Skeletal muscle satellite cell (primary cell): ENCODE measurements at regions not wholly inside any gene's neighbourhood (a gene's known extent, or its start where the extent isn't known, plus 50 kb on each side); places are given as distances from the start of the nearest gene placed in this dataset.

Source experiments
- H3K27me3 ChIP-seq: 2 replicates; pipeline ENCODE4 v1.7.0; 2013; ENCODE audit warnings: low read length; ENCODE audit not compliant: control insufficient read depth, insufficient read depth
- H3K36me3 ChIP-seq: 2 replicates; pipeline ENCODE4 v1.7.0; 2013; ENCODE audit warnings: mild to moderate bottlenecking, control low read depth, low read length; ENCODE audit not compliant: insufficient read depth
- H3K4me1 ChIP-seq: 2 replicates; pipeline ENCODE4 v1.7.0; 2013; ENCODE audit warnings: low read length; ENCODE audit not compliant: control insufficient read depth, insufficient read depth
- H3K4me2 ChIP-seq: 2 replicates; pipeline ENCODE4 v1.7.0; 2013; ENCODE audit warnings: mild to moderate bottlenecking, low read length
- H3K4me3 ChIP-seq: 2 replicates; pipeline ENCODE4 v1.7.0; 2013; ENCODE audit warnings: low read length
- H3K9ac ChIP-seq: 2 replicates; pipeline ENCODE4 v1.7.0; 2013; ENCODE audit warnings: mild to moderate bottlenecking, low read depth, low read length, moderate library complexity
- H3K9me3 ChIP-seq: replicated peaks from 2 replicates; pipeline ENCODE4 v1.7.0; 2013; ENCODE audit warnings: mild to moderate bottlenecking, control low read depth, low read length

DNA sequence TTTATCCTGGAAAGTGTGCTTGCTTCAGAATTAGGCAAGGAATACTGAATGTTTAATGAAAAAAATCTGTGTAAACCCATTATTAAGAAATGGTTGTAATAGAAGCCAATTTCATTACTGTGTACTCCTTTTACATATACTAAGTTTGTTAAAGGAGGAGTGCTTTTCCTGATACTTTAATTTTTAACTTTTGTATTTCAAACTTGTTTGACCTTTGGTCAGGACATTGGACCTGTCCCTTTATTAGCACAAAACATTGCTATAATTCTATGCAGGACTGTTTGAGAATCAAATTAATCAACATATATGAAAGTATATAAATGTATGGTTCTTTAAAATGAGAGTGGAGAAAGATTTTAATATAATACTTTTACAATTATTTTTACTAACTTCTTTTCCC is 659.6 kb downstream of the TMTC2 start:
- Histone ChIP-seq H3K4me2 (no peak overlapping the region), H3K36me3 (no peaks in the 10 kb centered on the region), H3K9ac (no peak overlapping the region), H3K27me3 (no peaks in the 10 kb centered on the region), H3K9me3 (no peaks in the 10 kb centered on the region), H3K4me3 (no peak overlapping the region), H3K4me1 (no peaks in the 10 kb centered on the region)

DNA sequence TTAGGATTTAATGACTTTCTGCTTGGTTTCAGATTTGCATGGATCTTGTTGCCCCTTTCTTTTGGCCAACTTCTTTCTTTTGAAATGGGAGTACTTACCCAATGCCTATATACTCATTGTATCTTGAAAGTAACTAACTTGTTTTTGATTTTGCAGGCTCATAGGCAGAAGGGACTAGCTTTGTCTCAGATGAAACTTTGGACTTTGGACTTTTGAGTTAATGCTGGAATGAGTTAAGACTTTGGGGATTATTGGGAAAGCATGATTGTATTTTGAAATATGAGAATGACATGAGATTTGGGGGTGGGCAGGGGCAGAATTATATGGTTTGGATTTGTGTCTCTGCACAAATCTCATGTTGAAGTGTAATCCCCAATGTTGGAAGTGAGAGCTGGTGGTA is 657.1 kb downstream of the TMTC2 start:
- H3K36me3 ChIP-seq = no peaks in the 10 kb centered on the region
- H3K4me3 ChIP-seq = no peak overlapping the region
- no peaks in the 10 kb centered on the region for H3K9me3 ChIP-seq
- no peaks in the 10 kb centered on the region for H3K27me3 ChIP-seq
- H3K4me1 ChIP-seq = no peaks in the 10 kb centered on the region
- H3K9ac ChIP-seq = no peak overlapping the region
- no peak overlapping the region for H3K4me2 ChIP-seq

- no peaks in the 10 kb centered on the region for H3K9me3 ChIP-seq
These were observed 649.0 kb downstream of the TMTC2 start for GRCh38 chr12:83335748-83336147.

DNA sequence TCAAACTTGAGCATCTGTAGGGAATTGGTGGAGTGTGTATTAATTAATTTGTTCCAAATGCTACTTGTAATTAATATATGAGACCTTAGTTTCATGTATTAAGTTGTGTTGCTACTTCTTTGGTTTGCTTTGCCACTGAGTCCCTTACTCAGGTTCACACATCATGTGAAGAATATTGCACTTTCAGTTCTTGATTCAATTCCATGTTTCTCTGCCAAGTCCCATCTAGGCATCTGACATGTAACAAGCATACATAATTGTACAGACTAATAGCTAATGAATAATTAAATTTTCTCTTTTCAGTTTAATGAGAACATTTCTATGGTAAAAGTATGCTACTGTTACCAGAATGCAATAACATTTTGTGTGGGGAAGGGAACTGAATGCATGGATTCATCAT is 640.0 kb downstream of the TMTC2 start:
- Histone ChIP-seq H3K27me3 (no peaks in the 10 kb centered on the region), H3K9me3 (no peaks in the 10 kb centered on the region), H3K36me3 (no peaks in the 10 kb centered on the region), H3K9ac (no peak overlapping the region), H3K4me2 (no peak overlapping the region), H3K4me1 (no peaks in the 10 kb centered on the region), H3K4me3 (no peak overlapping the region)

More at GRCh38 chr12:83335748-83336147, 649.0 kb downstream of the TMTC2 start:
- Histone ChIP-seq H3K4me2 (no peak overlapping the region), H3K4me3 (no peak overlapping the region), H3K36me3 (no peaks in the 10 kb centered on the region), H3K4me1 (no peaks in the 10 kb centered on the region), H3K27me3 (no peaks in the 10 kb centered on the region), H3K9ac (no peak overlapping the region)

- H3K4me3 ChIP-seq = no peak overlapping the region
- H3K4me1 ChIP-seq = no peaks in the 10 kb centered on the region
- no peak overlapping the region for H3K9ac ChIP-seq
- H3K4me2 ChIP-seq = no peak overlapping the region
- H3K27me3 ChIP-seq = no peaks in the 10 kb centered on the region
- H3K9me3 ChIP-seq = no peaks in the 10 kb centered on the region
- H3K36me3 ChIP-seq = no peaks in the 10 kb centered on the region
These were observed 637.2 kb downstream of the TMTC2 start for GRCh38 chr12:83323866-83324265.

GRCh38 chr12:83322809-83323208 is 636.1 kb downstream of the TMTC2 start:
- H3K4me1 ChIP-seq = no peaks in the 10 kb centered on the region
- no peaks in the 10 kb centered on the region for H3K36me3 ChIP-seq

GRCh38 chr12:83321971-83322370 is 635.3 kb downstream of the TMTC2 start:
- H3K4me3 ChIP-seq = no peak overlapping the region
- no peaks in the 10 kb centered on the region for H3K4me1 ChIP-seq
- no peaks in the 10 kb centered on the region for H3K9me3 ChIP-seq
- no peak overlapping the region for H3K4me2 ChIP-seq
- no peaks in the 10 kb centered on the region for H3K27me3 ChIP-seq
- H3K36me3 ChIP-seq = no peaks in the 10 kb centered on the region
- no peak overlapping the region for H3K9ac ChIP-seq

More at GRCh38 chr12:83322809-83323208, 636.1 kb downstream of the TMTC2 start:
- Histone ChIP-seq H3K27me3 (no peaks in the 10 kb centered on the region), H3K9me3 (no peaks in the 10 kb centered on the region), H3K9ac (no peak overlapping the region), H3K4me3 (no peak overlapping the region), H3K4me2 (no peak overlapping the region)

GRCh38 chr12:83320350-83320749 is 633.6 kb downstream of the TMTC2 start:
- Histone ChIP-seq H3K9me3 (no peaks in the 10 kb centered on the region), H3K36me3 (no peaks in the 10 kb centered on the region), H3K4me2 (no peak overlapping the region), H3K4me1 (no peaks in the 10 kb centered on the region), H3K9ac (no peak overlapping the region), H3K4me3 (no peak overlapping the region), H3K27me3 (no peaks in the 10 kb centered on the region)

DNA sequence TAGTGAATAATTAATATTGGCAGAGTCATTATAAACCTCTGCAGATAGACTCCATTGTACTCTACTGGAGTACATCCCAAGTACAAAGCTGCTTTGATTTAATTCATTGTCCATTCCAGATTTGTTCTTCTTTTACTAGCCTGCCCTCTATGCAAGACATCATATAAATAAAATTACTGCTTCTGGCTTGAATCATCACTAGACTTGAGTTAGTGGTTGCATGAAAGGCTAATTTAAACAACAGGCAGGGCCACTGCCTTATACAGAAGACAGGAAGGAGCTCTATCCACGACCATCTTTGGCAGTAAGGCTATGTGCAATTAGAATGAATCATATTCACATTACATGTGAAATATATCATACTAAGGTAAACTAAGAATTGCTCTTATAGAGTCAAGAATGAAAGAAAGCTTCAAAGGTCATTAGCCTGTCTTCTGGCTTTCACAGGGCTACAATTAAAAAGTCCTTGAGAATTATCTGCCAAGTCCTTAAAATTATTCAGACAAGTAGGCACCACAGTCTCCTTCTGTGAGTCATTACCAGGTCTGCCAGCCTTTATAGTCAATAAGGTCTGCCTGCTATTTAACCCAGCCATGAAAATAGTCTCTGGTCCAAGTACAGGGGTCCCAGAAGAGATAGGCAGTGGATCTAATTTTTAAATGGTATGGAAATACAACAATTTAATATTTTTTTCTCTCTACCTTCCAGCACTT is 631.8 kb downstream of the TMTC2 start:
- H3K4me2 ChIP-seq = no peak overlapping the region
- no peak overlapping the region for H3K9ac ChIP-seq
- H3K9me3 ChIP-seq = no peaks in the 10 kb centered on the region
- H3K36me3 ChIP-seq = no peaks in the 10 kb centered on the region
- H3K27me3 ChIP-seq = no peaks in the 10 kb centered on the region
- H3K4me3 ChIP-seq = no peak overlapping the region
- H3K4me1 ChIP-seq = no peaks in the 10 kb centered on the region

- no peaks in the 10 kb centered on the region for H3K27me3 ChIP-seq
- H3K9me3 ChIP-seq = no peaks in the 10 kb centered on the region
- H3K4me1 ChIP-seq = no peaks in the 10 kb centered on the region
- H3K9ac ChIP-seq = no peak overlapping the region
- H3K4me2 ChIP-seq = no peak overlapping the region
- no peaks in the 10 kb centered on the region for H3K36me3 ChIP-seq
- no peak overlapping the region for H3K4me3 ChIP-seq
These were observed 630.9 kb downstream of the TMTC2 start for GRCh38 chr12:83317595-83317994.

- H3K4me2 ChIP-seq = no peak overlapping the region
- H3K9ac ChIP-seq = no peak overlapping the region
- H3K9me3 ChIP-seq = no peaks in the 10 kb centered on the region
- no peak overlapping the region for H3K4me3 ChIP-seq
- H3K27me3 ChIP-seq = no peaks in the 10 kb centered on the region
- H3K36me3 ChIP-seq = no peaks in the 10 kb centered on the region
- H3K4me1 ChIP-seq = no peaks in the 10 kb centered on the region
These were observed 627.1 kb downstream of the TMTC2 start for GRCh38 chr12:83313827-83314226.

DNA sequence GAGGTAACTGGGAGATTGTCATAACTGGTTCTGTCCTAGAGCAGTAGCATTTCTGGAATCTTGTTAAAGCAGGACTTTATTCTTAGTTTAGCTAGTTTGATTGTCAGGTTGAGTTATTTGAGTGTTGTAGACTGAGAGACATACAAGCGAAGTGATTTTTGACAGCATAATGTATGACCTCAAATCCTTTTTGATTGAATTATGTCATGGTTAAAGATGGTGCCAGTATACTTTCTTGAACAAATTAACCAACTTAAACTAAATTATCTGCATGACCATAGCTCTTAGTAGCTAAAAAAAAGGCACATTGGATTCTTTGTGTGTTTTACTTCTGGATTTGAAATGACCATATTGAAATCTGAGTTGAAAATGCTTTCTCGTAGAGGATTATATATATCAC is 626.6 kb downstream of the TMTC2 start:
- H3K9me3 ChIP-seq = no peaks in the 10 kb centered on the region
- no peak overlapping the region for H3K4me3 ChIP-seq
- no peak overlapping the region for H3K4me2 ChIP-seq
- H3K9ac ChIP-seq = no peak overlapping the region
- H3K27me3 ChIP-seq = no peaks in the 10 kb centered on the region
- H3K36me3 ChIP-seq = no peaks in the 10 kb centered on the region
- H3K4me1 ChIP-seq = no peaks in the 10 kb centered on the region
